ENCODE measurements at regions not wholly inside any gene's neighbourhood (a gene's known extent, or its start where the extent isn't known, plus 50 kb on each side); places are given as distances from the start of the nearest gene placed in this dataset.

DNA sequence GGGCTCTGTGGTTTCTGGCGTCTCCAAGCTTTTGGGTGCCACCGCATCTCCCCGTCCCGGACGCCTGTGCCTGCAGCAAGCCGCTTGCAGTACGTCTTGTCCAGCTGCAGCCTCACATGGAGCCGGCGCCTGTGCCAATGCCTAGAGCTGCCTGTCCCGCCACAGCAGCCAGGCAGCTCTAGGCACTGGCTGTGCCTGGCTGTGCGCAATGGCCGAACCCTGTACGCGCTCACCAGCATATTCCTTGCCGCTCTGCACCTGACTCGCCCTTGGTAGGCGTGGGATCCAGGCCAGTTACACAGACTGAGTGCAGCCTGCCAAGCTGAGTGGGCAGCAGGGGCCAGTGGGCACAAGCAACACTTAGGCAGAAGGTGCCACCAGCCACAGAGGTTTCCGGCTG is 381.2 kb upstream of the SORCS1 start:
- TF ChIP-seq CTCF (IDR thresholded peaks at IDR 0.05; ENCODE audit: poor library complexity, severe bottlenecking) (no peak), EZH2 (IDR thresholded peaks at IDR 0.05; ENCODE audit: borderline replicate concordance, insufficient read depth, low read length, poor library complexity, severe bottlenecking) (no peak), POLR2AphosphoS5 (IDR thresholded peaks at IDR 0.05) (no peak)
